NCI-H1105 (cell line): ENCODE measurements at regions not wholly inside any gene's neighbourhood (a gene's known extent, or its start where the extent isn't known, plus 50 kb on each side); places are given as distances from the start of the nearest gene placed in this dataset.

Experiments used
- DNase-seq: peaks from one replicate; lab custom pipeline; 2025; lab: John Stamatoyannopoulos, UW

- no peak for DNase-seq
These were observed 302.9 kb downstream of the LMO7 start for GRCh38 chr13:75938811-75939560.

- DNase-seq: no peak
These were observed 300.7 kb downstream of the LMO7 start for GRCh38 chr13:75936791-75937190.

- no peak for DNase-seq
These were observed 299.7 kb downstream of the LMO7 start for GRCh38 chr13:75935805-75936204.

- DNase-seq: no peak
These were observed 298.8 kb downstream of the LMO7 start for GRCh38 chr13:75934889-75935288.

- no peak for DNase-seq
These were observed 296.5 kb downstream of the LMO7 start for GRCh38 chr13:75932636-75933035.

- DNase-seq: no peak
These were observed 295.0 kb downstream of the LMO7 start for GRCh38 chr13:75931116-75931515.

- no peak for DNase-seq
These were observed 292.9 kb downstream of the LMO7 start for GRCh38 chr13:75929076-75929475.

GRCh38 chr13:75927183-75927669 is 291.1 kb downstream of the LMO7 start:
- DNase-seq: no peak

- no peak for DNase-seq
These were observed 284.4 kb downstream of the LMO7 start for GRCh38 chr13:75920536-75920935.

GRCh38 chr13:75919660-75920199 is 283.6 kb downstream of the LMO7 start:
- DNase-seq: no peak

- DNase-seq: no peak
These were observed 278.9 kb downstream of the LMO7 start for GRCh38 chr13:75915066-75915465.

- DNase-seq: no peak
These were observed 277.8 kb downstream of the LMO7 start for GRCh38 chr13:75913925-75914324.

- DNase-seq: no peak
These were observed 274.5 kb downstream of the LMO7 start for GRCh38 chr13:75910591-75910990.
